HepG2 (cell line): ENCODE measurements at regions not wholly inside any gene's neighbourhood (a gene's known extent, or its start where the extent isn't known, plus 50 kb on each side); places are given as distances from the start of the nearest gene placed in this dataset.

Experiments
- ATAC-seq: fragments of 200-7000 bp; cut with Tn5 transposase; 3 replicates; pipeline ENCODE4 v1.9.1; 2020; ENCODE audit warnings: mild to moderate bottlenecking, moderate library complexity
- BruUV-seq: library from RNA; stranded (reverse); fragments of 400-500 nt; replicated peaks from 2 replicates; lab custom pipeline; 2021; lab: Mats Ljungman, UMichigan
- CTCF ChIA-PET: fragments of 300-600 bp; formaldehyde crosslinking; extraction: SDS; loops from one replicate; lab custom pipeline; 2021; ENCODE audit warnings: low total read pairs, inconsistent platforms, low intra/inter-chr PET ratio; lab: Yijun Ruan, JAX
- POLR2A ChIA-PET: fragments of 350-600 bp; sonication (Branson Sonifier 250); formaldehyde crosslinking; loops from one replicate; lab custom pipeline; 2020; ENCODE audit warnings: antibody characterized with exemption, inconsistent platforms; lab: Yijun Ruan, JAX
- DNase-seq: peaks from one replicate; pipeline ENCODE4 v3.0.0-alpha.2; 2015; ENCODE audit warnings: low spot score
- FAIRE-seq: peaks from 3 replicates; lab custom pipeline; 2011; peaks lifted over from hg19 to GRCh38; lab: Jason Lieb, UNC
- H2AFZ ChIP-seq: one replicate; pipeline ENCODE4 v1.6.1; 2011; ENCODE audit warnings: low read length, inconsistent platforms
- H3K27ac ChIP-seq: fragments of 300-600 bp; 3 replicates; pipeline ENCODE4 v1.8.0; 2011; ENCODE audit warnings: mixed run types, mild to moderate bottlenecking, mixed read lengths, low read length, inconsistent platforms; ENCODE audit not compliant: insufficient read depth; ENCODE audit errors: extremely low read length
- H3K27me3 ChIP-seq, 2 experiments: fragments of 200-600 bp in 1 of 2; 2 replicates in 1 of 2; 3 replicates in 1 of 2; pipeline versions ENCODE4 v1.6.0 to v1.8.0; 2011; ENCODE audit warnings: low read length in 2 of 2, mild to moderate bottlenecking in 2 of 2, moderate library complexity in 2 of 2, inconsistent platforms in 1 of 2; ENCODE audit not compliant: insufficient read depth in 2 of 2, control insufficient read depth in 1 of 2
- H3K36me3 ChIP-seq, 2 experiments: fragments of 200-600 bp in 1 of 2; replicated peaks in 1 of 2; 2 replicates in 1 of 2; 3 replicates in 1 of 2; pipeline versions ENCODE4 v1.5.1 to v1.8.0; 2011; ENCODE audit warnings: low read length in 2 of 2, inconsistent platforms in 1 of 2; ENCODE audit not compliant: insufficient read depth in 2 of 2, control insufficient read depth in 1 of 2
- H3K4me1 ChIP-seq: 2 replicates; pipeline ENCODE4 v1.5.1; 2012; ENCODE audit warnings: low read length, inconsistent platforms; ENCODE audit not compliant: insufficient read depth
- H3K4me2 ChIP-seq: 2 replicates; pipeline ENCODE4 v1.6.0; 2011; ENCODE audit warnings: low read depth, low read length, inconsistent platforms
- H3K4me3 ChIP-seq, 3 experiments: fragments of 200-600 bp in 1 of 3; sonication (generic), shearing (Covaris generic) in 1 of 3; replicated peaks in 1 of 3; 2 replicates each; pipeline ENCODE4 v1.5.1; 2011 to 2016; ENCODE audit warnings: low read length in 3 of 3, inconsistent platforms in 2 of 3, low read depth in 2 of 3, mild to moderate bottlenecking in 2 of 3, control low read depth in 1 of 3, mixed read lengths in 1 of 3; ENCODE audit not compliant: insufficient read depth in 1 of 3
- H3K79me2 ChIP-seq: one replicate; pipeline ENCODE4 v1.6.1; 2011; ENCODE audit warnings: low read length, inconsistent platforms; ENCODE audit not compliant: insufficient read depth
- H3K9ac ChIP-seq: 2 replicates; pipeline ENCODE4 v1.6.0; 2011; ENCODE audit warnings: mild to moderate bottlenecking, low read depth, low read length, inconsistent platforms; ENCODE audit not compliant: insufficient read depth
- H3K9me3 ChIP-seq: 2 replicates; pipeline ENCODE4 v1.5.1; 2012; ENCODE audit warnings: mild to moderate bottlenecking, low read length
- H4K20me1 ChIP-seq: 2 replicates; pipeline ENCODE4 v1.6.0; 2011; ENCODE audit warnings: inconsistent platforms, mild to moderate bottlenecking, low read length, moderate library complexity; ENCODE audit not compliant: insufficient read depth
- ELF1 ChIP-seq: sonication (generic); formaldehyde crosslinking; IDR thresholded peaks from 2 replicates; pipeline ENCODE4 v1.4.0; 2020; ENCODE audit warnings: missing genetic modification reagents
- FOXK1 ChIP-seq: sonication (generic); formaldehyde crosslinking; IDR thresholded peaks from 2 replicates; pipeline ENCODE4 v1.4.0; 2020; ENCODE audit warnings: low read depth, missing genetic modification reagents, borderline replicate concordance
- GRHL1 ChIP-seq: sonication (generic); formaldehyde crosslinking; conservative IDR thresholded peaks from 2 replicates; pipeline ENCODE4 v1.8.0; 2022; ENCODE audit warnings: missing genetic modification reagents
- NAIF1 ChIP-seq: sonication (generic); formaldehyde crosslinking; IDR thresholded peaks from 2 replicates; pipeline ENCODE4 v1.5.0; 2020; ENCODE audit warnings: mild to moderate bottlenecking, missing genetic modification reagents, borderline replicate concordance
- PTBP1 ChIP-seq: fragments of 200-400 bp; formaldehyde crosslinking; IDR thresholded peaks from 2 replicates; pipeline ENCODE4 v1.6.1; 2018; ENCODE audit warnings: low read length, low read depth; ENCODE audit not compliant: poor library complexity, severe bottlenecking
- SP2 ChIP-seq: sonication (generic); formaldehyde crosslinking; IDR thresholded peaks from 2 replicates; pipeline ENCODE4 v1.5.1; 2020; ENCODE audit warnings: mild to moderate bottlenecking, missing genetic modification reagents
- SP5 ChIP-seq: IDR thresholded peaks from 2 replicates; pipeline ENCODE4 v1.6.1; 2016; ENCODE audit warnings: low read depth, borderline replicate concordance
- ZNF317 ChIP-seq: sonication (generic); formaldehyde crosslinking; IDR thresholded peaks from 2 replicates; pipeline ENCODE4 v1.5.0; 2020; ENCODE audit warnings: mild to moderate bottlenecking, missing genetic modification reagents
- ZNF563 ChIP-seq: sonication (generic); formaldehyde crosslinking; IDR thresholded peaks from 2 replicates; pipeline ENCODE4 v1.8.0; 2022; ENCODE audit warnings: mild to moderate bottlenecking, moderate library complexity, missing genetic modification reagents
- WGBS: methylation state at CpG from one replicate; pipeline ENCODE4 v1.1.6; 2017; ENCODE audit warnings: low lambda C conversion rate; 5-methylcytosine and 5-hydroxymethylcytosine counted together
- in situ Hi-C: cut with HindIII; loops from 2 replicates; pipeline ENCODE4 v1.10.0; 2017; ENCODE audit warnings: low pct_unique_long_range_greater_than_20kb; ENCODE audit not compliant: extremely low pct_ligation_motif_present
- intact Hi-C: fragments of 100-400 bp; cut with micrococcal nuclease; formaldehyde crosslinking; loops from one replicate; pipeline ENCODE4 v1.10.0; 2022; ENCODE audit not compliant: unreplicated experiment

GRCh38 chr3:118089563-118089962 lies 945.1 kb downstream of the IGSF11 start (continued):
- TF ChIP-seq NAIF1 (CRISPR knock-in tag) (no peak), ZNF563 (CRISPR knock-in tag) (no peak), SP5 (CRISPR knock-in tag) (no peak), PTBP1 (no peak), ZNF317 (CRISPR knock-in tag) (no peak), GRHL1 (CRISPR knock-in tag) (no peak), FOXK1 (CRISPR knock-in tag) (no peak)

GRCh38 chr3:118097226-118097625 lies 937.4 kb downstream of the IGSF11 start:
- Histone ChIP-seq H3K4me2 (no peak overlapping the region), H2AFZ (no peak overlapping the region), H3K27ac (no peak overlapping the region), H3K27me3 (no peaks in the 10 kb centered on the region), H3K4me3 (no peak overlapping the region), H3K9ac (no peak overlapping the region), H3K9me3 (peaks cover 59% of the 10 kb centered on the region), H3K36me3 (no peaks in the 10 kb centered on the region), H3K4me1 (no peaks in the 10 kb centered on the region), H3K79me2 (no peaks in the 10 kb centered on the region), H4K20me1 (no peaks in the 10 kb centered on the region)
- no TSS peak for BruUV-seq
- ATAC-seq: no peak
- no peak for DNase-seq
- POLR2A ChIA-PET: no interaction called here
- CTCF ChIA-PET: no interaction called here
- TF ChIP-seq SP2 (CRISPR knock-in tag) (no peak), ELF1 (no peak)
- in situ Hi-C loops: no loop called here
- no peak for FAIRE-seq
- 4% methylated on average over 2 of the region's 2 CpGs for WGBS
- intact Hi-C loops: no loop called here
